A549 (cell line): ENCODE measurements at regions not wholly inside any gene's neighbourhood (a gene's known extent, or its start where the extent isn't known, plus 50 kb on each side); places are given as distances from the start of the nearest gene placed in this dataset.

ENCODE experiments used
- ATAC-seq, 2 experiments: fragments of 200-7000 bp in 1 of 2; fragments of >200 bp in 1 of 2; cut with Nextera tagmentation in 1 of 2; cut with Tn5 transposase in 1 of 2; 3 replicates each; pipeline versions ENCODE4 v1.8.0 to v1.9.1; 2018 to 2020; ENCODE audit warnings: mild to moderate bottlenecking in 1 of 2, moderate library complexity in 1 of 2
- CTCF ChIA-PET: fragments of 300-600 bp; sonication (Branson Sonifier 250); formaldehyde crosslinking; extraction: SDS; loops from one replicate; lab custom pipeline; 2021; ENCODE audit warnings: antibody characterized with exemption, inconsistent platforms; lab: Yijun Ruan, JAX
- POLR2A ChIA-PET: fragments of 350-600 bp; formaldehyde crosslinking; extraction: SDS; loops from one replicate; lab custom pipeline; 2021; ENCODE audit warnings: antibody characterized with exemption, inconsistent platforms; lab: Yijun Ruan, JAX
- DNase-seq, 2 experiments: peaks; one replicate each; pipeline versions ENCODE4 v3.0.0 to v3.0.0-alpha.2; 2011 to 2016; ENCODE audit warnings: low read depth in 1 of 2, low spot score in 1 of 2
- FAIRE-seq: peaks from 2 replicates; lab custom pipeline; 2011; peaks lifted over from hg19 to GRCh38; lab: Jason Lieb, UNC
- H3K27ac ChIP-seq, 2 experiments: fragments of >200 bp; sonication (Bioruptor Twin); formaldehyde crosslinking; 3 replicates each; pipeline ENCODE4 v1.5.1; 2016 to 2017
- H3K4me1 ChIP-seq: fragments of >200 bp; sonication (Bioruptor Twin); formaldehyde crosslinking; 3 replicates; pipeline ENCODE4 v1.6.1; 2016
- H3K4me2 ChIP-seq: fragments of >200 bp; sonication (Bioruptor Twin); formaldehyde crosslinking; 3 replicates; pipeline ENCODE4 v1.6.1; 2016
- H3K4me3 ChIP-seq: fragments of >200 bp; sonication (Bioruptor Twin); formaldehyde crosslinking; 3 replicates; pipeline ENCODE4 v1.5.1; 2016
- H3K9me3 ChIP-seq: fragments of >200 bp; sonication (Bioruptor Twin); formaldehyde crosslinking; 3 replicates; pipeline ENCODE4 v1.6.1; 2016
- ATOH8 ChIP-seq: fragments of 250-450 bp; sonication (Bioruptor Pico); IDR thresholded peaks from 2 replicates; pipeline ENCODE4 v1.5.0; 2020; ENCODE audit warnings: low read depth, mild to moderate bottlenecking, moderate library complexity
- CEBPB ChIP-seq, 2 experiments: fragments of >200 bp in 1 of 2; sonication (Bioruptor Twin) in 1 of 2; formaldehyde crosslinking in 1 of 2; IDR thresholded peaks; 2 replicates each; pipeline ENCODE4 v1.6.1; 2012 to 2016
- CHD2 ChIP-seq: fragments of 150-350 bp; IDR thresholded peaks from 2 replicates; pipeline ENCODE4 v1.6.1; 2014; ENCODE audit warnings: low read length; ENCODE audit not compliant: partially characterized antibody
- CHD4 ChIP-seq: fragments of 200-600 bp; sonication (generic); IDR thresholded peaks from 2 replicates; pipeline ENCODE4 v1.6.1; 2016; ENCODE audit warnings: antibody characterized with exemption, mild to moderate bottlenecking, borderline replicate concordance
- EHF ChIP-seq: fragments of 250-450 bp; sonication (Bioruptor Pico); IDR thresholded peaks from 2 replicates; pipeline ENCODE4 v1.5.0; 2020; ENCODE audit warnings: mild to moderate bottlenecking
- EHMT2 ChIP-seq: fragments of 200-600 bp; sonication (generic); IDR thresholded peaks from 2 replicates; pipeline ENCODE4 v1.6.1; 2016; ENCODE audit warnings: antibody characterized with exemption, low read depth, mild to moderate bottlenecking, moderate library complexity
- EP300 ChIP-seq, 2 experiments: fragments of >200 bp; sonication (Bioruptor Twin); formaldehyde crosslinking; IDR thresholded peaks; 2 replicates in 1 of 2; 3 replicates in 1 of 2; pipeline ENCODE4 v1.6.1; 2016 to 2017
- ESRRA ChIP-seq: fragments of 150-350 bp; IDR thresholded peaks from 2 replicates; pipeline ENCODE4 v1.6.1; 2014; ENCODE audit warnings: mild to moderate bottlenecking, low read length, borderline replicate concordance
- FOXS1 ChIP-seq: fragments of 250-450 bp; sonication (Bioruptor Pico); IDR thresholded peaks from 2 replicates; pipeline ENCODE4 v1.5.0; 2020; ENCODE audit warnings: mild to moderate bottlenecking, moderate library complexity
- GATA3 ChIP-seq: IDR thresholded peaks from 2 replicates; pipeline ENCODE4 v1.6.1; 2012; ENCODE audit warnings: borderline replicate concordance
- HOXB13 ChIP-seq: fragments of 250-450 bp; sonication (Bioruptor Pico); IDR thresholded peaks from 2 replicates; pipeline ENCODE4 v1.5.0; 2020; ENCODE audit warnings: low read depth, mild to moderate bottlenecking, moderate library complexity
- KDM1A ChIP-seq: fragments of 200-600 bp; sonication (generic); IDR thresholded peaks from 2 replicates; pipeline ENCODE4 v1.6.1; 2016; ENCODE audit warnings: low read depth, mild to moderate bottlenecking
- MAFK ChIP-seq: fragments of 450-650 bp; IDR thresholded peaks from 2 replicates; pipeline ENCODE4 v1.6.1; 2014; ENCODE audit not compliant: partially characterized antibody
- MAZ ChIP-seq: fragments of 150-350 bp; IDR thresholded peaks from 2 replicates; pipeline ENCODE4 v1.6.1; 2014; ENCODE audit warnings: antibody characterized with exemption, low read depth, low read length, borderline replicate concordance
- PHF8 ChIP-seq: fragments of 200-600 bp; sonication (generic); IDR thresholded peaks from 2 replicates; pipeline ENCODE4 v1.6.1; 2016; ENCODE audit warnings: low read depth, mild to moderate bottlenecking, antibody characterized with exemption, moderate library complexity, borderline replicate concordance
- POLR2AphosphoS2 ChIP-seq: conservative IDR thresholded peaks from 2 replicates; pipeline ENCODE4 v1.6.1; 2012; ENCODE audit warnings: low read length, improper control_type of control experiment, inconsistent platforms
- RCOR1 ChIP-seq: fragments of 150-350 bp; IDR thresholded peaks from 2 replicates; pipeline ENCODE4 v1.6.1; 2014; ENCODE audit warnings: antibody characterized with exemption, low read length, low read depth
- REST ChIP-seq: fragments of 200-600 bp; sonication (generic); IDR thresholded peaks from 2 replicates; pipeline ENCODE4 v1.6.1; 2016; ENCODE audit warnings: antibody characterized with exemption, mild to moderate bottlenecking, moderate library complexity
- RNF2 ChIP-seq: fragments of 200-600 bp; sonication (generic); IDR thresholded peaks from 2 replicates; pipeline ENCODE4 v1.6.1; 2016; ENCODE audit warnings: low read depth, mild to moderate bottlenecking, antibody characterized with exemption, moderate library complexity, borderline replicate concordance
- SREBF2 ChIP-seq: fragments of 450-650 bp; IDR thresholded peaks from 2 replicates; pipeline ENCODE4 v1.6.1; 2014; ENCODE audit warnings: mild to moderate bottlenecking, moderate library complexity
- TFCP2L1 ChIP-seq: fragments of 250-450 bp; sonication (Bioruptor Pico); IDR thresholded peaks from 2 replicates; pipeline ENCODE4 v1.5.0; 2021; ENCODE audit warnings: mild to moderate bottlenecking
- ZC3H11A ChIP-seq: fragments of 450-650 bp; IDR thresholded peaks from 2 replicates; pipeline ENCODE4 v1.6.1; 2014; ENCODE audit warnings: antibody characterized with exemption, mild to moderate bottlenecking
- ZFP36 ChIP-seq: fragments of 450-650 bp; IDR thresholded peaks from 2 replicates; pipeline ENCODE4 v1.6.1; 2014; ENCODE audit warnings: borderline replicate concordance; ENCODE audit not compliant: partially characterized antibody
- ZNF302 ChIP-seq: fragments of 250-450 bp; sonication (Bioruptor Pico); IDR thresholded peaks from 2 replicates; pipeline ENCODE4 v1.9.0; 2021; ENCODE audit warnings: inconsistent platforms, mild to moderate bottlenecking, moderate library complexity
- WGBS: methylation state at CpG from one replicate; pipeline ENCODE4 v1.1.6; 2017; ENCODE audit errors: missing lambda C conversion rate; 5-methylcytosine and 5-hydroxymethylcytosine counted together
- TF ChIP-seq, protein P1 (sequence below): IDR thresholded peaks from 2 replicates; pipeline ENCODE4 v1.6.1; 2012
- TF ChIP-seq, protein P2 (sequence below): fragments of >200 bp; sonication (Bioruptor Twin); formaldehyde crosslinking; IDR thresholded peaks from 2 replicates; pipeline ENCODE4 v1.6.1; 2016
- TF ChIP-seq, protein P3 (sequence below): fragments of >200 bp; sonication (Bioruptor Twin); formaldehyde crosslinking; IDR thresholded peaks from 3 replicates; pipeline ENCODE4 v1.5.1; 2016

GRCh38 chr21:18630446-18630845 is 226.9 kb upstream of the TMPRSS15 start:
- POLR2A ChIA-PET = no interaction called here
- no peak overlapping the region for H3K4me3 ChIP-seq
- no peak overlapping the region for H3K27ac ChIP-seq
- no peak overlapping the region for H3K4me2 ChIP-seq
- H3K9me3 ChIP-seq = no peaks in the 10 kb centered on the region
- ATAC-seq = no peak
- FAIRE-seq = no peak
- WGBS = 13% methylated on average over 2 of the region's 2 CpGs
- H3K4me1 ChIP-seq = no peaks in the 10 kb centered on the region
- no peak for DNase-seq
- CTCF ChIA-PET = no interaction called here
- TF ChIP-seq FOXS1 (CRISPR knock-in tag) (no peak), RNF2 (no peak), CEBPB (IDR thresholded peaks at IDR 0.05) (no peak)
- TF ChIP-seq, protein P1, sequence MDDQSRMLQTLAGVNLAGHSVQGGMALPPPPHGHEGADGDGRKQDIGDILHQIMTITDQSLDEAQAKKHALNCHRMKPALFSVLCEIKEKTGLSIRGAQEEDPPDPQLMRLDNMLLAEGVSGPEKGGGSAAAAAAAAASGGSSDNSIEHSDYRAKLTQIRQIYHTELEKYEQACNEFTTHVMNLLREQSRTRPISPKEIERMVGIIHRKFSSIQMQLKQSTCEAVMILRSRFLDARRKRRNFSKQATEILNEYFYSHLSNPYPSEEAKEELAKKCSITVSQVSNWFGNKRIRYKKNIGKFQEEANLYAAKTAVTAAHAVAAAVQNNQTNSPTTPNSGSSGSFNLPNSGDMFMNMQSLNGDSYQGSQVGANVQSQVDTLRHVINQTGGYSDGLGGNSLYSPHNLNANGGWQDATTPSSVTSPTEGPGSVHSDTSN = no peak
- TF ChIP-seq, all 56 proteins: peak for 0

GRCh38 chr21:18636897-18637296 is 233.3 kb upstream of the TMPRSS15 start:
- no peak overlapping the region for H3K4me3 ChIP-seq
- DNase-seq = no peak
- ATAC-seq = no peak
- FAIRE-seq = no peak
- H3K27ac ChIP-seq = no peak overlapping the region
- H3K4me1 ChIP-seq = no peaks in the 10 kb centered on the region
- no peaks in the 10 kb centered on the region for H3K9me3 ChIP-seq
- ChIA-PET POLR2A (no interaction called here), CTCF (no interaction called here)
- TF ChIP-seq, protein P2, sequence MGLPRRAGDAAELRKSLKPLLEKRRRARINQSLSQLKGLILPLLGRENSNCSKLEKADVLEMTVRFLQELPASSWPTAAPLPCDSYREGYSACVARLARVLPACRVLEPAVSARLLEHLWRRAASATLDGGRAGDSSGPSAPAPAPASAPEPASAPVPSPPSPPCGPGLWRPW = no peak
- TF ChIP-seq EHMT2 (no peak), HOXB13 (CRISPR knock-in tag) (no peak), RCOR1 (no peak), GATA3 (no peak), MAZ (no peak), TFCP2L1 (CRISPR knock-in tag) (no peak), EHF (CRISPR knock-in tag) (no peak), ZNF302 (CRISPR knock-in tag) (no peak), ZFP36 (no peak), CHD4 (no peak), ESRRA (no peak), PHF8 (no peak), EP300 (IDR thresholded peaks at IDR 0.05) (no peak), MAFK (no peak), KDM1A (no peak), CEBPB (IDR thresholded peaks at IDR 0.05) (no peak), POLR2AphosphoS2 (no peak), CHD2 (no peak)
- TF ChIP-seq, protein P3, sequence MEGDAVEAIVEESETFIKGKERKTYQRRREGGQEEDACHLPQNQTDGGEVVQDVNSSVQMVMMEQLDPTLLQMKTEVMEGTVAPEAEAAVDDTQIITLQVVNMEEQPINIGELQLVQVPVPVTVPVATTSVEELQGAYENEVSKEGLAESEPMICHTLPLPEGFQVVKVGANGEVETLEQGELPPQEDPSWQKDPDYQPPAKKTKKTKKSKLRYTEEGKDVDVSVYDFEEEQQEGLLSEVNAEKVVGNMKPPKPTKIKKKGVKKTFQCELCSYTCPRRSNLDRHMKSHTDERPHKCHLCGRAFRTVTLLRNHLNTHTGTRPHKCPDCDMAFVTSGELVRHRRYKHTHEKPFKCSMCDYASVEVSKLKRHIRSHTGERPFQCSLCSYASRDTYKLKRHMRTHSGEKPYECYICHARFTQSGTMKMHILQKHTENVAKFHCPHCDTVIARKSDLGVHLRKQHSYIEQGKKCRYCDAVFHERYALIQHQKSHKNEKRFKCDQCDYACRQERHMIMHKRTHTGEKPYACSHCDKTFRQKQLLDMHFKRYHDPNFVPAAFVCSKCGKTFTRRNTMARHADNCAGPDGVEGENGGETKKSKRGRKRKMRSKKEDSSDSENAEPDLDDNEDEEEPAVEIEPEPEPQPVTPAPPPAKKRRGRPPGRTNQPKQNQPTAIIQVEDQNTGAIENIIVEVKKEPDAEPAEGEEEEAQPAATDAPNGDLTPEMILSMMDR = no peak
- H3K4me2 ChIP-seq = no peak overlapping the region
- WGBS = 30% methylated on average over 2 of the region's 2 CpGs

DNA sequence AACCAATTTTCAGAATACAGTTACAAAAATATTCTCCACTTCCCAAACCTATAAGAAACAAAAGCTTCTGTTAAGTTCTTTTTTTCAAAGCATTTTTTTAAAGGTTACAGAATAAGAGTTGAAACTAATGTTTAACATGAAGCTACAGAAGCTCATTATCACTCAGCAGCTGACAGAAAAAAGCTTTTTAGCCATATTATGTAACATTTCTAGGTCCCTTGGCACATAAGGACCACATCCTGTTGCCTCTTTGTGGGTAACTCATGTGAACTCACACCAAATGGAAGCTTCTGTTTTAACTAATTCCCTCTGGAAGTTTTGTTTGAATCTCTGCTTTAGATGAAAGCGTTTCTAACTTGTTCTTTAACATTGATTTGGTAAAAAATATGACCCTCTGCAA is 242.5 kb upstream of the TMPRSS15 start:
- no peak overlapping the region for H3K4me2 ChIP-seq
- H3K4me3 ChIP-seq = no peak overlapping the region
- ATAC-seq (no peak), FAIRE-seq (no peak), DNase-seq (no peak)
- H3K4me1 ChIP-seq = no peaks in the 10 kb centered on the region
- H3K9me3 ChIP-seq = no peaks in the 10 kb centered on the region
- WGBS = 0% methylated on average over 1 of the region's 1 CpG
- POLR2A ChIA-PET = no interaction called here
- no peak overlapping the region for H3K27ac ChIP-seq
- CTCF ChIA-PET = interaction anchor here (1.1 kb wide), 1 partner anchor 11 kb away, joined by 3 read pairs; no protein-coding TSS in a partner anchor
- no peak for TF ChIP-seq ATOH8 (CRISPR knock-in tag)
- no peak for TF ChIP-seq MAZ
- no peak for TF ChIP-seq SREBF2
- TF ChIP-seq REST = no peak
- no peak for TF ChIP-seq CHD2
- TF ChIP-seq ZC3H11A = no peak
- TF ChIP-seq MAFK = no peak
